HEK293 (cell line): ENCODE measurements at regions not wholly inside any gene's neighbourhood (a gene's known extent, or its start where the extent isn't known, plus 50 kb on each side); places are given as distances from the start of the nearest gene placed in this dataset.

ENCODE experiments used
- BCL11A ChIP-seq: fragments of 450-650 bp; formaldehyde crosslinking; IDR thresholded peaks from 2 replicates; pipeline ENCODE4 v1.5.1; 2016; ENCODE audit warnings: low read depth, missing biosample characterization, missing genetic modification characterization
- GLI4 ChIP-seq: fragments of 450-650 bp; formaldehyde crosslinking; IDR thresholded peaks from 2 replicates; pipeline ENCODE4 v1.5.1; 2016; ENCODE audit warnings: missing biosample characterization, missing genetic modification characterization
- ZNF580 ChIP-seq: fragments of 450-650 bp; formaldehyde crosslinking; IDR thresholded peaks from 2 replicates; pipeline ENCODE4 v1.5.1; 2016; ENCODE audit warnings: missing biosample characterization, missing genetic modification characterization

GRCh38 chr6:33914645-33915044 lies 110.8 kb upstream of the MLN start:
- TF ChIP-seq GLI4 (no peak), ZNF580 (tag by site-specific recombination) (no peak), BCL11A (tag by site-specific recombination) (no peak)
